HFF-Myc (cell line): ENCODE measurements at regions not wholly inside any gene's neighbourhood (a gene's known extent, or its start where the extent isn't known, plus 50 kb on each side); places are given as distances from the start of the nearest gene placed in this dataset.

Experiments
- DNase-seq: peaks from one replicate; pipeline ENCODE4 v3.0.0-alpha.2; 2011; ENCODE audit warnings: low read depth; ENCODE audit errors: extremely low read depth
- H3K4me3 ChIP-seq: replicated peaks from 2 replicates; pipeline ENCODE4 v1.5.1; 2011; ENCODE audit warnings: low read depth, mild to moderate bottlenecking, control low read depth, low read length
- TF ChIP-seq, protein P1 (sequence below): IDR thresholded peaks from 2 replicates; pipeline ENCODE4 v1.5.1; 2012; ENCODE audit warnings: mild to moderate bottlenecking, low read depth, low read length, control low read depth; ENCODE audit errors: missing control alignments

- no peak overlapping the region for H3K4me3 ChIP-seq
- no peak for DNase-seq
- TF ChIP-seq, protein P1, sequence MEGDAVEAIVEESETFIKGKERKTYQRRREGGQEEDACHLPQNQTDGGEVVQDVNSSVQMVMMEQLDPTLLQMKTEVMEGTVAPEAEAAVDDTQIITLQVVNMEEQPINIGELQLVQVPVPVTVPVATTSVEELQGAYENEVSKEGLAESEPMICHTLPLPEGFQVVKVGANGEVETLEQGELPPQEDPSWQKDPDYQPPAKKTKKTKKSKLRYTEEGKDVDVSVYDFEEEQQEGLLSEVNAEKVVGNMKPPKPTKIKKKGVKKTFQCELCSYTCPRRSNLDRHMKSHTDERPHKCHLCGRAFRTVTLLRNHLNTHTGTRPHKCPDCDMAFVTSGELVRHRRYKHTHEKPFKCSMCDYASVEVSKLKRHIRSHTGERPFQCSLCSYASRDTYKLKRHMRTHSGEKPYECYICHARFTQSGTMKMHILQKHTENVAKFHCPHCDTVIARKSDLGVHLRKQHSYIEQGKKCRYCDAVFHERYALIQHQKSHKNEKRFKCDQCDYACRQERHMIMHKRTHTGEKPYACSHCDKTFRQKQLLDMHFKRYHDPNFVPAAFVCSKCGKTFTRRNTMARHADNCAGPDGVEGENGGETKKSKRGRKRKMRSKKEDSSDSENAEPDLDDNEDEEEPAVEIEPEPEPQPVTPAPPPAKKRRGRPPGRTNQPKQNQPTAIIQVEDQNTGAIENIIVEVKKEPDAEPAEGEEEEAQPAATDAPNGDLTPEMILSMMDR = no peak
These were observed 50.6 kb upstream of the PPARA start for GRCh38 chr22:46099740-46100139.

GRCh38 chr22:46100401-46101105 lies 49.8 kb upstream of the PPARA start:
- DNase-seq = no peak
- TF ChIP-seq, protein P1 = no peak
- H3K4me3 ChIP-seq = no peak overlapping the region
